ENCODE measurements at regions not wholly inside any gene's neighbourhood (a gene's known extent, or its start where the extent isn't known, plus 50 kb on each side); places are given as distances from the start of the nearest gene placed in this dataset.
A peak's percentile ranks its signal among the peaks of the same experiment; 100 is the strongest.

GRCh38 chr2:126392889-126393288 lies 263.1 kb upstream of the GYPC start:
- no peak for DNase-seq
- H3K4me3 Mint-ChIP-seq = no peak overlapping the region
- Histone ChIP-seq H3K9me3 (ENCODE audit: control extremely low read depth in 1 of 3, control insufficient read depth in 2 of 3, insufficient read depth in 1 of 3, low read length in 2 of 3) (peaks cover 0 to 1% (median 1%) of the 10 kb centered on the region in 3 donors), H3K27me3 (replicated peaks in 1 of 4; ENCODE audit: control extremely low read depth in 1 of 4, control insufficient read depth in 3 of 4, insufficient read depth in 4 of 4, low read length in 3 of 4) (no peaks in the 10 kb centered on the region), H3K9ac (ENCODE audit: low read length) (no peak overlapping the region), H3K79me2 (ENCODE audit: control insufficient read depth, insufficient read depth, low read length) (no peaks in the 10 kb centered on the region), H3K4me1 (ENCODE audit: control insufficient read depth in 2 of 2, insufficient read depth in 2 of 2, low read length in 2 of 2) (no peaks in the 10 kb centered on the region), H3K4me2 (replicated peaks; ENCODE audit: low read depth, low read length, poor library complexity, severe bottlenecking) (no peak overlapping the region), H2AFZ (ENCODE audit: insufficient read depth, low read depth, low read length, poor library complexity, severe bottlenecking) (no peak overlapping the region), H4K20me1 (ENCODE audit: control insufficient read depth, insufficient read depth, low read length, poor library complexity, severe bottlenecking) (no peaks in the 10 kb centered on the region), H3K4me3 (ENCODE audit: control extremely low read depth in 1 of 5, extremely low read depth in 1 of 5, insufficient read depth in 1 of 5, low read depth in 2 of 5, low read length in 4 of 5) (no peak overlapping the region), H3K36me3 (replicated peaks in 1 of 2; ENCODE audit: control extremely low read depth in 1 of 2, control insufficient read depth in 1 of 2, extremely low read depth in 1 of 2, insufficient read depth in 2 of 2, low read length in 1 of 2) (no peaks in the 10 kb centered on the region), H3K27ac (ENCODE audit: low read length in 2 of 2) (no peak overlapping the region)
- TF ChIP-seq CTCF (IDR thresholded peaks at IDR 0.05) (no peak), EZH2 (IDR thresholded peaks at IDR 0.05; ENCODE audit: borderline replicate concordance, insufficient read depth, low read depth, low read length, poor library complexity, severe bottlenecking) (no peak)
- intact Hi-C loops (cut with micrococcal nuclease) = no loop called here
- H3K27me3 Mint-ChIP-seq = no peaks in the 10 kb centered on the region
- 63% methylated on average over 1 of the region's 2 CpGs for WGBS (ENCODE audit: insufficient coverage)
- H3K9me3 Mint-ChIP-seq (ENCODE audit: insufficient read depth) = no peaks in the 10 kb centered on the region
- ChIA-PET CTCF (no interaction called here), POLR2A (no interaction called here)
- no peak overlapping the region for H3K27ac Mint-ChIP-seq
- H3K4me1 Mint-ChIP-seq = no peaks in the 10 kb centered on the region
- ATAC-seq (ENCODE audit: low read depth) = no peak

- H4K20me1 ChIP-seq (ENCODE audit: control insufficient read depth, insufficient read depth, low read length, poor library complexity, severe bottlenecking) = no peaks in the 10 kb centered on the region
- Mint-ChIP-seq H3K27ac (no peak overlapping the region), H3K4me3 (no peak overlapping the region), H3K4me1 (no peaks in the 10 kb centered on the region), H3K27me3 (peaks cover 10% of the 10 kb centered on the region), H3K9me3 (ENCODE audit: insufficient read depth) (no peaks in the 10 kb centered on the region)
- ATAC-seq (ENCODE audit: low read depth) (no peak), DNase-seq (peak; percentile 12)
- H3K27me3 ChIP-seq (replicated peaks in 1 of 4; ENCODE audit: control extremely low read depth in 1 of 4, control insufficient read depth in 3 of 4, insufficient read depth in 4 of 4, low read length in 3 of 4) = no peaks in the 10 kb centered on the region
- H3K9me3 ChIP-seq (ENCODE audit: control extremely low read depth in 1 of 3, control insufficient read depth in 2 of 3, insufficient read depth in 1 of 3, low read length in 2 of 3) = no peaks in the 10 kb centered on the region
- no peak overlapping the region for H3K4me2 ChIP-seq (replicated peaks; ENCODE audit: low read depth, low read length, poor library complexity, severe bottlenecking)
- no peak for TF ChIP-seq CTCF (IDR thresholded peaks at IDR 0.05)
- TF ChIP-seq EZH2 (IDR thresholded peaks at IDR 0.05; ENCODE audit: borderline replicate concordance, insufficient read depth, low read depth, low read length, poor library complexity, severe bottlenecking) = no peak
- H2AFZ ChIP-seq (ENCODE audit: insufficient read depth, low read depth, low read length, poor library complexity, severe bottlenecking) = no peak overlapping the region
- H3K4me1 ChIP-seq (ENCODE audit: control insufficient read depth in 2 of 2, insufficient read depth in 2 of 2, low read length in 2 of 2) = no peaks in the 10 kb centered on the region
- no peak overlapping the region for H3K4me3 ChIP-seq (ENCODE audit: control extremely low read depth in 1 of 5, extremely low read depth in 1 of 5, insufficient read depth in 1 of 5, low read depth in 2 of 5, low read length in 4 of 5)
- 100% methylated on average over 1 of the region's 2 CpGs for WGBS (ENCODE audit: insufficient coverage)
- no peaks in the 10 kb centered on the region for H3K79me2 ChIP-seq (ENCODE audit: control insufficient read depth, insufficient read depth, low read length)
- no peaks in the 10 kb centered on the region for H3K36me3 ChIP-seq (replicated peaks in 1 of 2; ENCODE audit: control extremely low read depth in 1 of 2, control insufficient read depth in 1 of 2, extremely low read depth in 1 of 2, insufficient read depth in 2 of 2, low read length in 1 of 2)
- intact Hi-C loops (cut with micrococcal nuclease) = no loop called here
- ChIA-PET CTCF (interaction anchor here (1.2 to 2.9 kb wide), 2 partner anchors 9 to 377 kb away, joined by 3 to 11 read pairs; no protein-coding TSS in a partner anchor), POLR2A (no interaction called here)
- H3K27ac ChIP-seq (ENCODE audit: low read length in 2 of 2) = no peak overlapping the region
- no peak overlapping the region for H3K9ac ChIP-seq (ENCODE audit: low read length)
Observed at GRCh38 chr2:126399001-126399400, 257.0 kb upstream of the GYPC start.
